ENCODE measurements at regions not wholly inside any gene's neighbourhood (a gene's known extent, or its start where the extent isn't known, plus 50 kb on each side); places are given as distances from the start of the nearest gene placed in this dataset.

- no peak for TF ChIP-seq TEAD4 (IDR thresholded peaks at IDR 0.05)
- TF ChIP-seq TCF12 (IDR thresholded peaks at IDR 0.05; ENCODE audit: low read depth) = no peak
- no peak for TF ChIP-seq TAF1 (IDR thresholded peaks at IDR 0.05; ENCODE audit: low read depth)
- no peak for TF ChIP-seq FOXM1 (IDR thresholded peaks at IDR 0.05; ENCODE audit: borderline replicate concordance, low read depth)
- no peak for TF ChIP-seq NFIC (IDR thresholded peaks at IDR 0.05)
- TF ChIP-seq REST (IDR thresholded peaks at IDR 0.05; ENCODE audit: low read depth) = no peak
- no peak for TF ChIP-seq CEBPB (IDR thresholded peaks at IDR 0.05)
- no peak for TF ChIP-seq EGR1 (IDR thresholded peaks at IDR 0.05)
- TF ChIP-seq YY1 (IDR thresholded peaks at IDR 0.05; ENCODE audit: low read depth) = no peak
- TF ChIP-seq EP300 (IDR thresholded peaks at IDR 0.05; ENCODE audit: borderline replicate concordance) = no peak
- TF ChIP-seq CREB1 (IDR thresholded peaks at IDR 0.05; ENCODE audit: low read depth) = no peak
- TF ChIP-seq RAD21 (IDR thresholded peaks at IDR 0.05; ENCODE audit: low read depth) = no peak
- TF ChIP-seq ZBTB7A (IDR thresholded peaks at IDR 0.05; ENCODE audit: low read depth) = no peak
- TF ChIP-seq MAX (IDR thresholded peaks at IDR 0.05) = no peak
- no peak for TF ChIP-seq USF1 (IDR thresholded peaks at IDR 0.05)
These were observed 338.7 kb downstream of the FBXW7 start for GRCh38 chr4:152197211-152197610.

GRCh38 chr4:152195888-152196287 is 340.0 kb downstream of the FBXW7 start:
- TF ChIP-seq TEAD4 (IDR thresholded peaks at IDR 0.05) (no peak), NFIC (IDR thresholded peaks at IDR 0.05) (no peak), TCF12 (IDR thresholded peaks at IDR 0.05; ENCODE audit: low read depth) (no peak), REST (IDR thresholded peaks at IDR 0.05; ENCODE audit: low read depth) (no peak), MAX (IDR thresholded peaks at IDR 0.05) (no peak), TAF1 (IDR thresholded peaks at IDR 0.05; ENCODE audit: low read depth) (no peak), YY1 (IDR thresholded peaks at IDR 0.05; ENCODE audit: low read depth) (no peak), EGR1 (IDR thresholded peaks at IDR 0.05) (no peak), CREB1 (IDR thresholded peaks at IDR 0.05; ENCODE audit: low read depth) (no peak), CEBPB (IDR thresholded peaks at IDR 0.05) (no peak), ZBTB7A (IDR thresholded peaks at IDR 0.05; ENCODE audit: low read depth) (no peak), FOXM1 (IDR thresholded peaks at IDR 0.05; ENCODE audit: borderline replicate concordance, low read depth) (no peak), EP300 (IDR thresholded peaks at IDR 0.05; ENCODE audit: borderline replicate concordance) (no peak), RAD21 (IDR thresholded peaks at IDR 0.05; ENCODE audit: low read depth) (no peak), USF1 (IDR thresholded peaks at IDR 0.05) (no peak)

GRCh38 chr4:152193059-152193458 is 342.8 kb downstream of the FBXW7 start:
- TF ChIP-seq FOXM1 (IDR thresholded peaks at IDR 0.05; ENCODE audit: borderline replicate concordance, low read depth) (no peak), CEBPB (IDR thresholded peaks at IDR 0.05) (no peak), ZBTB7A (IDR thresholded peaks at IDR 0.05; ENCODE audit: low read depth) (no peak), YY1 (IDR thresholded peaks at IDR 0.05; ENCODE audit: low read depth) (no peak), RAD21 (IDR thresholded peaks at IDR 0.05; ENCODE audit: low read depth) (no peak), EGR1 (IDR thresholded peaks at IDR 0.05) (no peak), MAX (IDR thresholded peaks at IDR 0.05) (no peak), REST (IDR thresholded peaks at IDR 0.05; ENCODE audit: low read depth) (no peak), CREB1 (IDR thresholded peaks at IDR 0.05; ENCODE audit: low read depth) (no peak), USF1 (IDR thresholded peaks at IDR 0.05) (no peak), TCF12 (IDR thresholded peaks at IDR 0.05; ENCODE audit: low read depth) (no peak)

- TF ChIP-seq RAD21 (IDR thresholded peaks at IDR 0.05; ENCODE audit: low read depth) = no peak
- TF ChIP-seq EGR1 (IDR thresholded peaks at IDR 0.05) = no peak
- TF ChIP-seq TCF12 (IDR thresholded peaks at IDR 0.05; ENCODE audit: low read depth) = no peak
- TF ChIP-seq REST (IDR thresholded peaks at IDR 0.05; ENCODE audit: low read depth) = no peak
- TF ChIP-seq TEAD4 (IDR thresholded peaks at IDR 0.05) = no peak
- TF ChIP-seq USF1 (IDR thresholded peaks at IDR 0.05) = no peak
These were observed 345.0 kb downstream of the FBXW7 start for GRCh38 chr4:152190907-152191306.
